ENCODE measurements at regions not wholly inside any gene's neighbourhood (a gene's known extent, or its start where the extent isn't known, plus 50 kb on each side); places are given as distances from the start of the nearest gene placed in this dataset.

GRCh38 chr5:58066557-58066956, 393.3 kb downstream of the PLK2 start:
- DNase-seq (ENCODE audit: low spot score): no peak
- Mint-ChIP-seq H3K36me3 (ENCODE audit: low read depth) (no peaks in the 10 kb centered on the region), H3K9me3 (no peaks in the 10 kb centered on the region), H3K27ac (no peak overlapping the region), H3K4me1 (ENCODE audit: low read depth) (no peaks in the 10 kb centered on the region), H3K27me3 (ENCODE audit: low read depth) (no peaks in the 10 kb centered on the region), H3K4me3 (ENCODE audit: low read depth) (no peak overlapping the region)
- intact Hi-C loops (cut with micrococcal nuclease): no loop called here

GRCh38 chr5:58066076-58066475, 393.8 kb downstream of the PLK2 start:
- Mint-ChIP-seq H3K27ac (no peak overlapping the region), H3K4me3 (ENCODE audit: low read depth) (no peak overlapping the region), H3K9me3 (no peaks in the 10 kb centered on the region), H3K36me3 (ENCODE audit: low read depth) (no peaks in the 10 kb centered on the region), H3K4me1 (ENCODE audit: low read depth) (no peaks in the 10 kb centered on the region), H3K27me3 (ENCODE audit: low read depth) (no peaks in the 10 kb centered on the region)
- no peak for DNase-seq (ENCODE audit: low spot score)
- intact Hi-C loops (cut with micrococcal nuclease): no loop called here

GRCh38 chr5:58064801-58065200, 395.1 kb downstream of the PLK2 start:
- Mint-ChIP-seq H3K9me3 (no peaks in the 10 kb centered on the region), H3K27ac (no peak overlapping the region), H3K36me3 (ENCODE audit: low read depth) (no peaks in the 10 kb centered on the region), H3K4me3 (ENCODE audit: low read depth) (no peak overlapping the region), H3K27me3 (ENCODE audit: low read depth) (no peaks in the 10 kb centered on the region), H3K4me1 (ENCODE audit: low read depth) (no peaks in the 10 kb centered on the region)
- no peak for DNase-seq (ENCODE audit: low spot score)
- intact Hi-C loops (cut with micrococcal nuclease): no loop called here

- Mint-ChIP-seq H3K4me3 (ENCODE audit: low read depth) (no peak overlapping the region), H3K9me3 (no peaks in the 10 kb centered on the region)
Measured at GRCh38 chr5:58060996-58061395, 398.9 kb downstream of the PLK2 start.

GRCh38 chr5:58057324-58057723, 402.6 kb downstream of the PLK2 start:
- Mint-ChIP-seq H3K9me3 (peaks cover 5% of the 10 kb centered on the region), H3K27ac (no peak overlapping the region), H3K4me3 (ENCODE audit: low read depth) (no peak overlapping the region), H3K36me3 (ENCODE audit: low read depth) (no peaks in the 10 kb centered on the region), H3K27me3 (ENCODE audit: low read depth) (no peaks in the 10 kb centered on the region), H3K4me1 (ENCODE audit: low read depth) (no peaks in the 10 kb centered on the region)
- DNase-seq (ENCODE audit: low spot score): no peak
- intact Hi-C loops (cut with micrococcal nuclease): no loop called here

More at GRCh38 chr5:58060996-58061395, 398.9 kb downstream of the PLK2 start:
- H3K27me3 Mint-ChIP-seq (ENCODE audit: low read depth): no peaks in the 10 kb centered on the region
- H3K27ac Mint-ChIP-seq: no peak overlapping the region
- DNase-seq (ENCODE audit: low spot score): no peak
- H3K4me1 Mint-ChIP-seq (ENCODE audit: low read depth): no peaks in the 10 kb centered on the region
- intact Hi-C loops (cut with micrococcal nuclease): no loop called here
- H3K36me3 Mint-ChIP-seq (ENCODE audit: low read depth): no peaks in the 10 kb centered on the region

- Mint-ChIP-seq H3K27ac (no peak overlapping the region), H3K4me1 (ENCODE audit: low read depth) (no peaks in the 10 kb centered on the region), H3K4me3 (ENCODE audit: low read depth) (no peak overlapping the region), H3K9me3 (peaks cover 5% of the 10 kb centered on the region), H3K27me3 (ENCODE audit: low read depth) (no peaks in the 10 kb centered on the region), H3K36me3 (ENCODE audit: low read depth) (no peaks in the 10 kb centered on the region)
- no peak for DNase-seq (ENCODE audit: low spot score)
- intact Hi-C loops (cut with micrococcal nuclease): no loop called here
Measured at GRCh38 chr5:58056546-58056945, 403.3 kb downstream of the PLK2 start.

- Mint-ChIP-seq H3K36me3 (ENCODE audit: low read depth) (no peaks in the 10 kb centered on the region), H3K9me3 (peaks cover 5% of the 10 kb centered on the region), H3K27ac (no peak overlapping the region), H3K4me1 (ENCODE audit: low read depth) (no peaks in the 10 kb centered on the region), H3K4me3 (ENCODE audit: low read depth) (no peak overlapping the region), H3K27me3 (ENCODE audit: low read depth) (no peaks in the 10 kb centered on the region)
- intact Hi-C loops (cut with micrococcal nuclease): no loop called here
- no peak for DNase-seq (ENCODE audit: low spot score)
Measured at GRCh38 chr5:58054018-58054417, 405.9 kb downstream of the PLK2 start.

GRCh38 chr5:58048954-58049353, 410.9 kb downstream of the PLK2 start:
- peaks cover 5% of the 10 kb centered on the region for H3K9me3 Mint-ChIP-seq
- no peaks in the 10 kb centered on the region for H3K27me3 Mint-ChIP-seq (ENCODE audit: low read depth)
- no peak for DNase-seq (ENCODE audit: low spot score)
- H3K4me1 Mint-ChIP-seq (ENCODE audit: low read depth): no peaks in the 10 kb centered on the region
- intact Hi-C loops (cut with micrococcal nuclease): no loop called here
- H3K4me3 Mint-ChIP-seq (ENCODE audit: low read depth): no peak overlapping the region
- no peaks in the 10 kb centered on the region for H3K36me3 Mint-ChIP-seq (ENCODE audit: low read depth)
- H3K27ac Mint-ChIP-seq: no peak overlapping the region

GRCh38 chr5:58048185-58048925, 411.5 kb downstream of the PLK2 start:
- peaks cover 3% of the 10 kb centered on the region for H3K9me3 Mint-ChIP-seq
- H3K27me3 Mint-ChIP-seq (ENCODE audit: low read depth): no peaks in the 10 kb centered on the region
- no peak overlapping the region for H3K4me3 Mint-ChIP-seq (ENCODE audit: low read depth)
- H3K4me1 Mint-ChIP-seq (ENCODE audit: low read depth): no peaks in the 10 kb centered on the region
- H3K36me3 Mint-ChIP-seq (ENCODE audit: low read depth): no peaks in the 10 kb centered on the region
- intact Hi-C loops (cut with micrococcal nuclease): no loop called here
- DNase-seq (ENCODE audit: low spot score): no peak
- no peak overlapping the region for H3K27ac Mint-ChIP-seq

- intact Hi-C loops (cut with micrococcal nuclease): no loop called here
Measured at GRCh38 chr5:58046371-58046770, 413.5 kb downstream of the PLK2 start.

GRCh38 chr5:58044166-58044565, 415.7 kb downstream of the PLK2 start:
- Mint-ChIP-seq H3K9me3 (no peaks in the 10 kb centered on the region), H3K4me3 (ENCODE audit: low read depth) (no peak overlapping the region), H3K4me1 (ENCODE audit: low read depth) (no peaks in the 10 kb centered on the region), H3K36me3 (ENCODE audit: low read depth) (no peaks in the 10 kb centered on the region), H3K27ac (no peak overlapping the region), H3K27me3 (ENCODE audit: low read depth) (no peaks in the 10 kb centered on the region)
- intact Hi-C loops (cut with micrococcal nuclease): no loop called here
- no peak for DNase-seq (ENCODE audit: low spot score)

More at GRCh38 chr5:58046371-58046770, 413.5 kb downstream of the PLK2 start:
- Mint-ChIP-seq H3K9me3 (no peaks in the 10 kb centered on the region), H3K4me3 (ENCODE audit: low read depth) (no peak overlapping the region), H3K27me3 (ENCODE audit: low read depth) (no peaks in the 10 kb centered on the region), H3K36me3 (ENCODE audit: low read depth) (no peaks in the 10 kb centered on the region), H3K27ac (no peak overlapping the region), H3K4me1 (ENCODE audit: low read depth) (no peaks in the 10 kb centered on the region)
- no peak for DNase-seq (ENCODE audit: low spot score)

GRCh38 chr5:58043032-58043945, 416.6 kb downstream of the PLK2 start:
- H3K4me3 Mint-ChIP-seq (ENCODE audit: low read depth): no peak overlapping the region
- no peaks in the 10 kb centered on the region for H3K27me3 Mint-ChIP-seq (ENCODE audit: low read depth)
- intact Hi-C loops (cut with micrococcal nuclease): no loop called here
- H3K4me1 Mint-ChIP-seq (ENCODE audit: low read depth): no peaks in the 10 kb centered on the region
- no peak for DNase-seq (ENCODE audit: low spot score)
- H3K27ac Mint-ChIP-seq: no peak overlapping the region
- no peaks in the 10 kb centered on the region for H3K36me3 Mint-ChIP-seq (ENCODE audit: low read depth)
- no peaks in the 10 kb centered on the region for H3K9me3 Mint-ChIP-seq

- Mint-ChIP-seq H3K9me3 (no peaks in the 10 kb centered on the region), H3K4me1 (ENCODE audit: low read depth) (no peaks in the 10 kb centered on the region), H3K27me3 (ENCODE audit: low read depth) (no peaks in the 10 kb centered on the region), H3K36me3 (ENCODE audit: low read depth) (no peaks in the 10 kb centered on the region), H3K27ac (no peak overlapping the region), H3K4me3 (ENCODE audit: low read depth) (no peak overlapping the region)
- intact Hi-C loops (cut with micrococcal nuclease): no loop called here
- no peak for DNase-seq (ENCODE audit: low spot score)
Measured at GRCh38 chr5:58041884-58042283, 418.0 kb downstream of the PLK2 start.
